ENCODE measurements at regions not wholly inside any gene's neighbourhood (a gene's known extent, or its start where the extent isn't known, plus 50 kb on each side); places are given as distances from the start of the nearest gene placed in this dataset.

- TF ChIP-seq TAF1 (IDR thresholded peaks at IDR 0.05; ENCODE audit: borderline replicate concordance, low read depth, low read length) (no peak), POLR2AphosphoS5 (IDR thresholded peaks at IDR 0.05; ENCODE audit: low read depth, low read length) (no peak)
Observed at GRCh38 chr14:58807191-58807590, 169.4 kb downstream of the DACT1 start.
